Left hindlimb (tissue), 1 donor: ENCODE measurements at regions not wholly inside any gene's neighbourhood (a gene's known extent, or its start where the extent isn't known, plus 50 kb on each side); places are given as distances from the start of the nearest gene placed in this dataset.
"Not testable (repeated sequence)": the region's sequence is repeated elsewhere in the genome, so short reads cannot be mapped to it uniquely, and the experiment has no call there.

Experiments
- DNase-seq: peaks from one replicate; pipeline ENCODE4 v3.0.0-alpha.2; 2018

DNA sequence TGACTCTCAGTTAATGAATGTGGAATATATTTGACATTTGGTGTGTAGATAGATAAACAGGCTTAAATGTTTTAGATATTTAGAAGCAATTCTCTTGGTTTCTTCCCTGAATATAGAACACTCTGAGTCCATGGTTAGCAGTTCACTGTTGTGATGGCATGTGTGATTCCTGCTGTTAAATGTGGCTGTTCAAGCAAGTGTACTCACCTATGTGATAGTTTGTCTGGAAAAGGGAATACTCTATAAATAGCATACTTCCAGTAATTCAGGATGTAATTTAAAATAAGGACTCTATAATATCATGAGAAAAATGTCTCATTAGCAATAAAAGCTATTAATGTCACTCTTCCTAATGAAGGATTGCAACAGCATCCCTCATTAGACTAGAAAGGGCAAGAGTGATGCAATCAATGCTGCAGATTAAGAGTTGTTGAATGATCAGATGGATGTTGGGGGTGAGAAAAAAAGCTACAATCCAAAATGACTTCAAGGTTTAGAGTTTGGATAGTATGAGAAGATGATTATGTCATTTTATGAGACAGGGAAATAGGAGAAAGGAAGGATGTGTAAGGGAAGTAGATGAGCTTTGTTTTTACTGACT, 201.8 kb upstream of the WDFY3 start:
- no peak for DNase-seq

DNA sequence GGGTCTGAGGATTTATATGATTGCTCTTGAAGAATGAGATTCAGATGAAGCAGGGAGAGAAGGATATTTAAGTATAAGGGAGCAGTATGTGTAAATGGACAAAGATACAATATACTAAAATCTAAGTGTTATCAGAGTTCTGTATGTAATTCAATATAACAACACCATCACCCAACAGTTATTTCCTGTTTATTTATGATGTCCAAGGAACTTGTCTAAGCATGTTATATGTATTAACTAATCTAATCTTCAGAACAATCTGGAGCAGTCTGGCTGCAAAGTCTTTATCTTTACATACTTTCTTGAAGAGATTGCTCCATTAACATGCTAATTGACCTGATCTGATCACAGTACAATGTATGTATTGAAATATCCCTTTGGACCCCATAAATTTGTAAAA, 203.8 kb upstream of the WDFY3 start:
- no peak for DNase-seq

DNA sequence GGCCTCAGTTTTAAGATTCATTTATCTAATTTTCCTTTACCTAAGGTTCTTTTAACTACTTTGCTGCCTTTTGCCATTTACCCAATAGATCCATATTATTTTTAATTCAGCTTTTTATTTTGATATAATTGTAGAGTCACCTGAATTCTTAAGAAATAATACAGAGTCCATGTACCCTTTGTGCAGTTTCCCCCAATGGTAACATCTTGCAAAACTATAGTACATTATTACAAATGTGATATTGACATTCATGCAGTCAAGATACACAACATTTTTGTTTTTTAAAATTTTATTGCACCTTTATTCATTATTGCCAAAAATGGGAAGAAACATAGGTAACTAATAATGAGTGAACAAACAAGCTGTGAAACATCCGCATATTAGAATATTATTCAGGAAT, 208.7 kb upstream of the WDFY3 start:
- no peak for DNase-seq

DNA sequence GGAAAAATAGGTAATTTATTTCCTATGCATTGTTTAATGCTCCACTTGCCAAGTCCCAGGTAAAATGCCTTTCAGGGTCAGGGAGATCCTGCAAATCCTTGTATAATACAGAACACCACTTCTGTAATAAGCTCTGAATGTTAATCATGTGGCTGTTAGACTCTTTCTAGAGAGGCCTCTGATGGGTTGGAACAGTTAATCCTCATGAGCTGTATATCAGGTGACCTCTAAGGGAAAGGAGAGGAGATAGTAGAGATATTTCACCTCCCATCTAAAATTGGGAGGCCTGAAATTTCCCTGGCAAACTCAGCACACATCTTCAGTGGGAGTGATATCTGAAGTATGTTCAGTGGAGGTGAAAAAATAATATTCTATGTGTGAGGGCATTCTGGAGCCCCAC, 210.6 kb upstream of the WDFY3 start:
- DNase-seq = no peak

DNA sequence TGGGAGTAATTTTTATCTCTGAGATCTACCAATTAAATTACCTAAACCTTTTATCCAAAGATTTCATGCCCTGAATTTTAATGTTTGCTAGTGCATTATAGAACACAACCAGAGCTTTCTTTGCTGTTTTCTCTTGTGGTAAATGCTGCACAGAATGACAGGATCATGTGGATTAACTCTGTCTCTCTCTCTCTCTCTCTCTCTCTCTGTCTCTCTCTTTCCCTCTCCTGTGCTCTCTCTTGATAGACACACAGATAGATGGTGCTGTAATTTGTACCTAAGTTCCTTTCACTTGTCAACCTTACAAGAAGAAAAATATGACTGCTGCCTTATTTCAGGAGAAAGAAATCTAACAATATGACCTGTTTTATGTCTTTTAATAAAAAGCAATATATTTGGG, 211.2 kb upstream of the WDFY3 start:
- no peak for DNase-seq

DNA sequence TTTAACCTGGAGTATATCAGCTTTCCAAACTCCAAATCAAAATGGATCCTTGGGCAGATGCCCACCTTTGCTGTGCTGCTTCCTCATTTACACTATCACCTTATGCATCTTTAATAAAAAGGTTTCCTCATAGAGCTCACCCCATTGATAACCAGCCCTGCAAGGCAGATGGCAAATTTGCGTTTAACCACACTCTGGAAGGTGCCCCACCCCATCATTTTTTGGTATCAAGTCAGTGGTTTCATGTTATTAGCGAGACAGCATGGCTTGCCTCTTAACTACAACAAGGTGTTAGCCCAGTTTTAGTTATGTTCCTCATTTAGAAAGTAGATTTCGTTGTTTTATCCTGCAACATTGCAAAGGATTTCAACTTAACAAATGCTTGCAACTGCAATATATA, 214.0 kb upstream of the WDFY3 start:
- no peak for DNase-seq

DNA sequence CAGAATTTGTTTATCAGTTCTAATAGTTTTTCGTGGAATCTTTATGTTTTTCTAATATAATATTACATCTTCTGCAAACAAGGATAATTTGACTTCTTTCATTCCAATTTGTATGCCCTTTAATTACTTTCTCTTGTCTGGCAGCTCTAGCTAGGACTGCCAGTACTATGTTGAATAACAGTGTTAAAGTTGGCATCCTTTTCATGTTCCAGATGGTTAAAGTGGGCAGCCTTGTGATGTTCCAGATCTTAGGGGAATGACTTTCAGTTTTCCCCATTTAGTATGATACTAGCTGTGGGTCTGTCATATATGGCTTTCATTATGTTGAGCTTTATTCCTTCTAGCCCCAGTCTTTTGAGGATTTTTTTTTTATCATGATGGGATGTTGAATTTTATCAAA, 220.6 kb upstream of the WDFY3 start:
- DNase-seq = no peak

DNA sequence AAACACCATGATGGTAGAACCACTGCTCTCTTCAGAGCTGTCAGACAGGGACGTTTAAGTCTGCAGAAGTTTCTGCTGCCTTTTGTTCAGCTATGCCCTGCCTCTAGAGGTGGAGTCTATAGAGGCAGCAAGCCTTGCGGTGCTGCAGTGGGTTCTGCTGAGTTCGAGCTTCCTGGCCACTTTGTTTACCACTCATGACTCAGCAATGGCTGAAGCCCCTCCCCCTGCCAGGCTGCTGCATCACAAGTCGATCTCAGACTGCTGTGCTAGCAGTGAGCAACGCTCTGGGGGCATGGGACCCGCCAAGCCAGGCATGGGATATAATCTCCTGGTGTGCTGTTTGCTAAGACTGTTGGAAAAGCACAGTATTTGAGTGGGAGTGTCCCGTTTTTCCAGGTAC, 229.5 kb upstream of the WDFY3 start:
- DNase-seq = not testable (repeated sequence)

DNA sequence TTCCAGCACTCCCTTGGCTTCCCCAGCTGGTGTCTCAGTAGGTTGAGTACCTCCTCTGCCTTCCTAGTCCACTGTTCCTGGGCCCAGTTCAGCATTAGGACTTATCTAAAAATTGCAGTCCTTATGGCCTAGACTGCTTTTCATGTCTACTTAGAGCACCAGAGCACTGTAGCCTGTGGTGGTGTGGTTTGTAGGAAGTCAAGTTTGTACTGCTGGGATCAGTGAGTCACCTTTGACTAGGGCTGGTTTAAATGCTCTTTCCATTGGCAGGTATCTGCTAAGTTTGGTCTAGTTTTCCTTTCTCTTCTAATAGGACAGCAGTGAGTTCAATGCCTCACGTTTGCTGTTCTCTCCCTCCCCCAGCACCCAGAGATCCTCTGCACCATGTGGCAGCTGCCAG, 233.6 kb upstream of the WDFY3 start:
- DNase-seq = no peak

DNA sequence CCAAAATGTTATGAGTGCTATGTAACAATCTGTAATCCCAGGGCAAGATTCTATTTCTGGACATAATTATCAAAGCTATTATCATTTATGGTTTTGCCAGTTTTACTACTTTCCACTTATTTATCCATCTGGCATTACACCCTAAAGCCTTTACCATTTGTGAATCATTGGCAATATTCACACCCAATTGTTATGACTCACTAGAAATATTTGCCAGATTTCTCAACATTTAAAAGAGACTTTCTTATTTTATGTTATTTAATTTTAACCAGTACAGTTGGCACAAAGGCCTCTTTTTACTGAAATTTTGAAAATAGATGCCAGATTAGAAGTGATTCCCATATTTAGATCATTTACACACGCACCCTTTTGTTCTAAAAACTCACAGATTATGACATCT, 242.7 kb upstream of the WDFY3 start:
- DNase-seq = no peak

DNA sequence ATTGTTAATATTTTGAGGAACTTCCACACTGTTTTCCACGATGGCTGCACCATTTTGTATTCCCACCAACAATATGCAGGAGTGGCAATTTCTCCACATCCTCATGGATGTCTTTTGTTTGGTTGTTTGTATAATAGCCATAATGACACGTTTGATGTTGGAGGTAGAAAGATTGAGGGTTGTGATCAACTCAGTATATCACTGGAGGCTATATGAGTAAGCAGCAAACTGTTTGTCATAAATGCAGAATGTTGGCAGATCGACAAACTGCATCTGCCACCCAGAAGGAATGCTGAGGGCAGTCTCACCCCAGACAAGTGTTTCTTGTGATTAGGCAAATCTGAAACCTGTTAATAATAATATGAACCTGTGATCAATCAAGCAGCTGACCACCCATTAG, 243.9 kb upstream of the WDFY3 start:
- no peak for DNase-seq

DNA sequence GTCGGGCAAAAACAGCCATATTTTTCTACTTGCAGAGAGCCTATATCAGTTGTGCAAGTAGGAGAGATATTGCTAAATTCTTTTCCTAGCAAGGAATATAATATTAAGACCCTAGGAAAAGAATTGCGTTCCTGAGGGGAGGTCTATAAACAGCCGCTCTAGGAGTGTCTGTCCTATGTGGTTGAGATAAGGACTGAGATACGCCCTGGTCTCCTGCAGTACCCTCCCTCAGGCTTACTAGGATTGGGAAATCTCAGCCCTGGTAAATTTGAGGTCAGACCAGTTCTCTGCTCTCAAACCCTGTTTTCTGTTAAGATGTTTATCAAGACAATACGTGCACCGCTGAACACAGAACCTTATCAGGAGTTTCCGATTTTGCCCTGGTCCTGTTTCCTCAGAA, 250.1 kb upstream of the WDFY3 start:
- DNase-seq = not testable (repeated sequence)

DNA sequence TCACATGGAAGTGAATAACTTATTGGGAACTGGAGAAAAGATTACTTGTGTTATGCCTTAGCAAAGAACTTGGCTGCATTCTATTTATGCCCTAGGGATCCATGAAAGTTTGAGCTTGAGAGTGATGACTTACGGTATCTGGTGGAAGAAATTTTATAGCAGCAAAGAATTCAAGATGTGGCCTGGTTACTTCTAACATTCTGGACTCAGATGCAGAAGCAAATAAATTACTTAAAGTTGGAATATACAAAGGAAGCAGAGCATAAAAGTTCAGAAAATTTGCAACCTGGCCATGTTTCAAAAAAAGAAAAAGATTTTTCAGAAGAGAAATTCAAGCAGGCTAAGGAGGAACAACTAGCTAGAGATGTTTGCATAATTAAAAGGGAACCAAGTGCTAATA, 252.3 kb upstream of the WDFY3 start:
- no peak for DNase-seq

DNA sequence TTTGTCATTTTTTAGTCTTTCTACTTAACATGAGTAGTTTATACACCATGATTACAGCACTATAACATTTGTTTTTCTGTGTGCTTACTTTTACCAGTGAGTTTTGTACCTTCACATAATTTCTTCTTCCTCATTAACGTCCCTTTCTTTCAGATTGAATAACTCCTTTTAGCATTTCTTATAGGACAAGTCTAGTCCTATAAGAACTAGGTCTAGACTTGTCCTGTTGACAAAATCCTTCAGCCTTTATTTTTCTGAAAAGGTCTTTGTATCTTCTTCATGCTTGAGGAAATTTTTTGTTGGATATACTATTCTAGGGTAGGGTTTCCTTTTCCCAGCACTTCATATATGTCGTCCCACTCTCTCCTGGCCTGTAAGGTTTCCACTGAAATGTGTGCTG, 253.3 kb upstream of the ARHGAP24 start:
- no peak for DNase-seq

DNA sequence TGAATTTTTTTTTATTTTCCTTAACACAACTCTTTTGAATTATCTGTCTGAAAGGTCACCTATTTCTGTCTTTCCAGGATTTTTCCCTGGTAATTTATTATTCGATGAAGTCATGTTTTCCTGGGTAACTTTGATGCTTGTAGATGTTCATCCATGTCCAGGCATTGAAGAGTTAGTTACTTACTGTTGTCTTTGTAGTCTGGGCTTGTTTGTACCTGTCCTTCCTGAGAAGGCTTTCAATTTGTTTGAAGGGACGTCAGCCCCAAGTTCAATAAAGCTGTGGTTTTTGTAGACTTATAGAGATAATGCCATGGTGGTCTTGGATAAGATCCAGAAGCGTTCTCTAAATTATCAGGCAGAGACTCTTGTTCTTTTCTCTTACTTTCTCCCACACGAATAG, 252.4 kb upstream of the ARHGAP24 start:
- no peak for DNase-seq

DNA sequence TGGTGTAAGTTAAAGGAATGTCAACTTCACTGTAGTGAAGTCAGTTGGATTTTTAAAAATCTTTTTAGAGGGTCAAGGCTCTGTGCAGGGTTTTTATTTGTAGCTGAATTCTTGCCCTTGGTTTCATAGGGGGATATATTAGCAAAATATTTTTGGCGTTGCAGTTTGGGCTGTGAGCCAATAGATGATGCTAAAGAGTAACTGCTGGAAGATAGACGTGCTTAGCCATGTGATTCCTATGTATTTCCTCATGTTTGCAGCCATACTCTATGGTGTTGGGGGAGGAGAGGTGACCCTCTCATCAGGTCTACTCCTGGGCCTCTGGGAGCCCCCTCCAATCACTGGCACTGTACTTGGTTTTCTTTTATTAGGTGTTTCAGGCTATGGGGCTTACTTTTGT, 246.7 kb upstream of the ARHGAP24 start:
- DNase-seq = no peak

DNA sequence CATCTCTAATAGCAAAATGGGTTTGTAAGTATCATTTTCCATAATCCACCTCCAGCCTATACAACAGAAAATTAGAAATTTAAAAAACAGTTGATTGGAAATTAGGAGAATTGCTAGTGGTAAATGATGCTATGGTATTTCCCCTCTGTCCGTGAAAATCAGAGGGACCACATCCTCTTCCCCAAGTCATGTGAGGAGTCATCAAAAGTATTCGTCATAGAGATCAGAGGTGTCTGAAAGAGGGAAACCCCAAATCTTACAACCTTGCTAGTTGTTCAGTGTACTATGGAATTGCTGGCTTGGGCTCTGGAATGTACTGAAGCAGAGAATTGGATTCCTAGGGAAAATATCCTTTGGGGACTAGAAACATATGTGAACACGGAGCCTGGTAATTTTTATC, 241.4 kb upstream of the ARHGAP24 start:
- DNase-seq = no peak

DNA sequence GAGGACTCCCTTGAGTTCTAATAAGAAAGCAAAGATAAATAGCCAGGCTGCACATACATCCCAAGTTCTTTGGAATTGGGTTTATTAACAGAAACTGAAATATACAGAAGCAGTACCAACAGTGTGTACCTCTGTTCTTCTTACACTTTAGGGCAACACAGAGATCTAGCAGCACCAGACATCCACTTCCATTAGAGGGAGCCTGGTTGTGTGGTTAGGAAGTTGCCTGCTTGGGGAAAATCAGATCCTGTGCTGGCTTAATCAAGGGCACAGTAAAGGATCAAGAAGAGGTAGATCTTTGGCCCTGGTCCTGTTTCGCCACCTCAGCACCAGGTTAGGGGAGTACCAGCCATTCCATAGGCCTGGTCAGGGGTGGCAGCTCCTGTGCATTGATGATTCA, 231.1 kb upstream of the ARHGAP24 start:
- DNase-seq = no peak

DNA sequence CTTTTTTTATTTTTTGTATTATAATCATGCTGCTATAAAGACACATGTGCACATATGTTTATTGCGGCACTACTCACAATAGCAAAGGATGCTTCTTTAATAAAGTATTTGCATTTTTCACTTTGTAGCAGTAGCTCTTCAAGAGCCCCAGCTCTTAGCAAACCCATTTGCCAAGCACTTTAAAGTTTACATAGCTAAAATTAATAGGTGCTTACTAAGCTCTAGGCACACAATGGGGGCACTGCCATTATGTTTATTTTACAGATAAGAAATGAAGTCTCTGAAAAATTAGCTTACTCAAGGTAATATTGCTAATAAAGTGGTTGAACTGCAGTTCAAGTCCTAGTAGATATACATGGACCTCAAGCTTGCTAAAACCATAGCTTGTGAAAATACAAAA, 230.3 kb upstream of the ARHGAP24 start:
- no peak for DNase-seq

DNA sequence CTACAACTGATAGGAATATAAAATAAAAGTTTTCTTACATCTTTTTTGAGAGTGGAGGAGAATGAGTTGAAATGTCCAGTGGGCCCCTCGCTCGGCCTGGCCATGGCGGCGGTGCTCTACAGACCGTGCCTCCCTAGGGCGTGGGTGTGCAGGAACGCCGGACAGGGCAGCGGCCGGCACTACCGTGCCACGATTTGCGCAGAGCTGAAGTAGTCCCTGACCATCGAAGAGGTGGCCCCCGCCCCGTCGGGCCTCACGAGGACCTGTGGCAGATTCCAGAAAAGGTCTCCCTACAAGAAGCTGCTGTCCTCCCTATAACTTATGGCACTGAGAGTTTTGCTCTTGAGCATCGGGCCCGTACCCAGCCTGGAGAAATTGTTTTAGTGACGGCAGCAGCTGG, 228.9 kb upstream of the ARHGAP24 start:
- DNase-seq = no peak

DNA sequence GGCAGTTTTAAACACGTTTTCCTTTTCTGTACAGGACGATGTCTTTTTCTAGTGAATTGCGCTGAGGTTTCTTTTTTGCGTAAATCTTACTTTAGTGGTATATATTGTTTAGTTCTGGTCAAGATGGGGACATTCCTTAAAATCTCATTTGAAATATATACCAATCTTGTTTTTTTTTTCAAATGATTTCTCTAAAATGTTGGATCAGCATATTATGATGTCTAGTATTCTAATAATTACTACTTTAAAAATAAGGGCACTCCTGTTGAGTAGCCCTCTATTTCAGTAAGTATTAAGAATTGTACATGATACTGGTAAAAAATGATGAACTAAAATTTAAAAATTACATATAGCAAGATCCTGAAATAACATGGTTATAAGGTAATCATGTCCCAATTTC, 224.1 kb upstream of the ARHGAP24 start:
- no peak for DNase-seq

DNA sequence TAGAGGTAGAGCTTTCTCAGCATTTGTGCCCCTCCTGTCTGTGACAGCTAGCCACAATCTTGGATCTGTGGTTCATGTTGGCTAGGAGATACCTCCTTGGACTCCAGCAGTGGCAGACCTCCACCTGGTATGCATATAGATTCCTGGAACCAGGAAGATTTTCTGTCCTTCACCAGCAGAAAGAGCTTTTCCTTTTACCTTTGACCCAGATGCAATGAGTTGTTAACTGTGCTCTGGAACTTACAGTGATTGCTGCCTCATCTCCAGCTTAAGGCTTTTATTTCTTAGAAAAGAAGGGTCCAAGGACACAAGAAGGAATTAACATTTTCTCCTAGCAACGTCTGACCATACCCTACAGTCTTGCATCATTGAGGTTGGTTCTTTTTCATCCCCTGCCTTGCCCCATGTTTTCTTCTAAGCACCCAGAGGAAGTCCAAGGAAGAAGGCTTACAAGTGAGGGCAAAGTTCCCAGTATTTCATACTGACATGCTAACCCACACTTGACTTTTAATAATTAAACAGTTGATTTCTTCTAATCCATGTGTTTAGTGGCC, 217.1 kb upstream of the ARHGAP24 start:
- no peak for DNase-seq

DNA sequence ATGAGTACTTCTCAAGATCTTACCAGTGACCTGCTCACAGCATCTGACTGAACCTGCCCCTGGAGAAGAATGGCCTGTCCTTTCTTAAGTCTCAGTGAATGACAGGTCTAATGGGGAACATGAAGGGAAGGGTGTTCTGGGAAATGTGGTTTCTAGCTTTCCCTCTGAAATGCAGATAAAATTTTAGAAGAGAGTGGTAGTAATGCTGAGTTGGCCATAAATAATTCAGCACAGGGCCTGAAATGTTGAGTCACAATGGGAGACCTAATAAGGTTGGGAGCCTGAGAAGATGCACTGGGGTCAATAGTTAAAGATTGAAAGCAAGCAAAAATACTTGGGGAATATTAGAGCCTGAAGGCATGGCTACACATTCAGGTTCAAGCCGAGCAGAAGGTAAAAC, 214.9 kb upstream of the ARHGAP24 start:
- DNase-seq = no peak

DNA sequence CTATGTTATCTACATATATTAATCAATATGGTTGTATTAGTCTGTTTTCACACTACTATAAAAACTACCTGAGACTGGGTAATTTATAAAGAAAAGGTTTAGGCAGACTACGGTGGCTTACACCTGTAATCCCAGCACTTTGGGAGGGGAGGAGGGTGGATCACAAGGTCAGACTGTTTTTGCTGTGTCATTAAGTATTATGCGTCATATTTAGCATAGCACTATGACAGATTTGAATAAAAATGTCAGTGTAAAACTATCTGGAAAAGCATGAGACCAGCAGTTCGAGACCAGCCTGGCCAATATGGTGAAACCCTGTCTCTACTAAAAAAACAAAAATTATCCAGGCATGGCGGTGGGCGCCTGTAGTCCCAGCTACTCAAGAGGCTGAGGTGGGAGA, 209.7 kb upstream of the ARHGAP24 start:
- DNase-seq = no peak

DNA sequence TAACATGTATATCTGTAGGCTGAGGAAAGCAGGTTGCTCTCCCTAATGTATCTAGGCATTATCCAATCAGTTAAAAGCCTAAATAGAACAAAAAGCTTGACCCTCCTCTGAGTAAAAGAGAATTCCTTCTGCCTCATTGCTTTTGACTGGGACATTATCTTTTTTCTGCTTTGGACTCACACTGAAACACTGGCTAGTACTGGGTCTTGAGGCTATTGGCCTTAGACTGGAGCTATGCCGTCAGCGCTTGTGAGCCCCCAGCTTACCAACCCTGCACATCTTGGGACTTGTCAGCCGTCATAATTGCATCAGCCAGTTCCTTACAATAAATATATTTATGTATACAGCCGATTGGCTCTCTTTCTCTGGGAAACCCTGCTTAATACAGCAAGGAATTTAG, 206.8 kb upstream of the ARHGAP24 start:
- DNase-seq = no peak

DNA sequence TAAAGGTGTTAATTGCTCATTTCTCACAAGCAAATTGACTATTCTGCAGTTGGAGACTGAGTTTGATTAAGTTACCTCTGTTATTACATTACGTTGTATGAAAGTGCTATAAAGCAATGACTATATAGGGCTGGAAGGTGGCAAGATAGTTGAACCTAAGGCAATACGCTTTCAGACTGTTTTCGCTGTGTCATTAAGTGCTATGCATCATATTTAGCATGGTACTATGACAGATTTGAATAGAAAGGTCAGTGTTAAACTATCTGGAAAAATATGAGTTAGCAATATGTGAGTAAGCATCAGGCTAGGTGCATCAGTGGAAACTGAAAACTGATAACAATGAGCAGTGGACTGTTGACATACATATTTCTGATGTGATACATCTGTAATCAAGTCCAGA, 206.0 kb upstream of the ARHGAP24 start:
- no peak for DNase-seq
